OCI-LY1 (cell line): ENCODE measurements at regions not wholly inside any gene's neighbourhood (a gene's known extent, or its start where the extent isn't known, plus 50 kb on each side); places are given as distances from the start of the nearest gene placed in this dataset.

Source experiments
- H2AFZ ChIP-seq: fragments of 200-600 bp; sonication (generic), shearing (Covaris generic); 2 replicates; pipeline ENCODE4 v1.6.0; 2014; ENCODE audit warnings: antibody characterized with exemption, mild to moderate bottlenecking, low read length
- H3F3A ChIP-seq: fragments of 200-600 bp; sonication (generic), shearing (Covaris generic); 2 replicates; pipeline ENCODE4 v1.6.0; 2014; ENCODE audit warnings: mild to moderate bottlenecking, antibody characterized with exemption, low read length, moderate library complexity; ENCODE audit not compliant: insufficient read depth
- H3K27ac ChIP-seq: fragments of 200-600 bp; sonication (generic); 2 replicates; pipeline ENCODE4 v1.5.1; 2014; ENCODE audit warnings: low read length, mixed run types, mild to moderate bottlenecking, low read depth; ENCODE audit not compliant: poor library complexity, severe bottlenecking
- H3K27me3 ChIP-seq: fragments of 200-600 bp; sonication (generic); 2 replicates; pipeline ENCODE4 v1.6.0; 2014; ENCODE audit warnings: antibody characterized with exemption, mild to moderate bottlenecking, low read length, moderate library complexity; ENCODE audit not compliant: insufficient read depth
- H3K36me3 ChIP-seq: fragments of 200-600 bp; sonication (generic); 2 replicates; pipeline ENCODE4 v1.6.1; 2014; ENCODE audit warnings: mild to moderate bottlenecking, antibody characterized with exemption, low read length, moderate library complexity, mixed read lengths; ENCODE audit not compliant: insufficient read depth
- H3K4me1 ChIP-seq: fragments of 200-600 bp; sonication (generic); 2 replicates; pipeline ENCODE4 v1.5.1; 2014; ENCODE audit warnings: mild to moderate bottlenecking, low read length, moderate library complexity; ENCODE audit not compliant: insufficient read depth, severe bottlenecking
- H3K4me2 ChIP-seq: fragments of 200-600 bp; sonication (generic), shearing (Covaris generic); 2 replicates; pipeline ENCODE4 v1.6.1; 2014; ENCODE audit warnings: low read length
- H3K4me3 ChIP-seq: fragments of 200-600 bp; sonication (generic); 2 replicates; pipeline ENCODE4 v1.5.1; 2014; ENCODE audit warnings: low read length, low read depth, mild to moderate bottlenecking, mixed read lengths; ENCODE audit not compliant: poor library complexity, severe bottlenecking
- H3K79me2 ChIP-seq: fragments of 200-600 bp; shearing (Covaris generic); 2 replicates; pipeline ENCODE4 v1.6.1; 2016; ENCODE audit warnings: mixed run types, low read length, mixed read lengths; ENCODE audit not compliant: insufficient read depth
- H3K9ac ChIP-seq: fragments of 200-600 bp; sonication (generic), shearing (Covaris generic); 2 replicates; pipeline ENCODE4 v1.6.1; 2014; ENCODE audit warnings: mild to moderate bottlenecking, low read length, mixed read lengths
- H3K9me2 ChIP-seq: fragments of 200-600 bp; sonication (generic), shearing (Covaris generic); 2 replicates; pipeline ENCODE4 v1.6.1; 2014; ENCODE audit warnings: low read depth, mild to moderate bottlenecking, low read length, mixed read lengths
- H3K9me3 ChIP-seq: fragments of 200-600 bp; shearing (Covaris generic); 2 replicates; pipeline ENCODE4 v1.6.1; 2014; ENCODE audit warnings: low read length, mixed read lengths
- H4K20me1 ChIP-seq: fragments of 200-600 bp; sonication (generic), shearing (Covaris generic); 2 replicates; pipeline ENCODE4 v1.6.0; 2016; ENCODE audit warnings: mild to moderate bottlenecking, low read length; ENCODE audit not compliant: insufficient read depth
- CTCF ChIP-seq: fragments of 200-600 bp; sonication (generic), shearing (Covaris generic); IDR thresholded peaks from 2 replicates; pipeline ENCODE4 v1.5.1; 2017; ENCODE audit warnings: mild to moderate bottlenecking, antibody characterized with exemption, low read length, moderate library complexity, mixed read lengths
- EZH2 ChIP-seq: fragments of 200-600 bp; sonication (generic), shearing (Covaris generic); IDR thresholded peaks from 2 replicates; pipeline ENCODE4 v1.8.0; 2017; ENCODE audit warnings: borderline replicate concordance, mixed run types, mild to moderate bottlenecking, antibody characterized with exemption, low read length, moderate library complexity, mixed read lengths

- Histone ChIP-seq H3K27ac (no peak overlapping the region), H3K36me3 (no peaks in the 10 kb centered on the region), H3K9me2 (no peaks in the 10 kb centered on the region), H3K27me3 (no peaks in the 10 kb centered on the region), H3K9ac (no peak overlapping the region), H3K4me1 (no peaks in the 10 kb centered on the region), H2AFZ (no peak overlapping the region), H3K79me2 (no peaks in the 10 kb centered on the region), H3F3A (no peaks in the 10 kb centered on the region), H3K4me2 (no peak overlapping the region), H4K20me1 (no peaks in the 10 kb centered on the region), H3K9me3 (no peaks in the 10 kb centered on the region), H3K4me3 (no peak overlapping the region)
- TF ChIP-seq EZH2, result no peak
Measured at GRCh38 chr5:62046191-62046590, 259.8 kb upstream of the KIF2A start.

- Histone ChIP-seq H3K4me2 (no peak overlapping the region), H3K4me3 (no peak overlapping the region), H3K36me3 (no peaks in the 10 kb centered on the region), H3K9me3 (no peaks in the 10 kb centered on the region), H3K27me3 (no peaks in the 10 kb centered on the region), H3F3A (no peaks in the 10 kb centered on the region), H3K27ac (no peak overlapping the region), H4K20me1 (no peaks in the 10 kb centered on the region), H3K4me1 (no peaks in the 10 kb centered on the region), H3K79me2 (no peaks in the 10 kb centered on the region), H2AFZ (no peak overlapping the region), H3K9ac (no peak overlapping the region), H3K9me2 (no peaks in the 10 kb centered on the region)
- TF ChIP-seq EZH2 (no peak), CTCF (no peak)
Measured at GRCh38 chr5:62051747-62052146, 254.3 kb upstream of the KIF2A start.

- Histone ChIP-seq H3K79me2 (no peaks in the 10 kb centered on the region), H3K4me1 (no peaks in the 10 kb centered on the region), H3K4me3 (no peak overlapping the region), H3K27me3 (no peaks in the 10 kb centered on the region), H4K20me1 (no peaks in the 10 kb centered on the region), H3K4me2 (no peak overlapping the region), H2AFZ (no peak overlapping the region), H3K9ac (no peak overlapping the region), H3K9me3 (no peaks in the 10 kb centered on the region), H3K9me2 (no peaks in the 10 kb centered on the region), H3F3A (no peaks in the 10 kb centered on the region), H3K36me3 (no peaks in the 10 kb centered on the region), H3K27ac (no peak overlapping the region)
- TF ChIP-seq EZH2, result no peak
- TF ChIP-seq CTCF, result no peak
Measured at GRCh38 chr5:62059960-62060359, 246.0 kb upstream of the KIF2A start.

- no peaks in the 10 kb centered on the region for H3K79me2 ChIP-seq
- H3K9ac ChIP-seq, result no peak overlapping the region
- H3K4me3 ChIP-seq, result no peak overlapping the region
- TF ChIP-seq CTCF, result no peak
- no peaks in the 10 kb centered on the region for H3F3A ChIP-seq
- H3K27me3 ChIP-seq, result no peaks in the 10 kb centered on the region
- no peaks in the 10 kb centered on the region for H3K9me3 ChIP-seq
- no peaks in the 10 kb centered on the region for H3K9me2 ChIP-seq
- H3K36me3 ChIP-seq, result no peaks in the 10 kb centered on the region
- H3K27ac ChIP-seq, result no peak overlapping the region
- no peaks in the 10 kb centered on the region for H3K4me1 ChIP-seq
- no peak overlapping the region for H3K4me2 ChIP-seq
- no peaks in the 10 kb centered on the region for H4K20me1 ChIP-seq
- H2AFZ ChIP-seq, result no peak overlapping the region
Measured at GRCh38 chr5:62065050-62065449, 241.0 kb upstream of the KIF2A start.
